H1 (cell line): ENCODE measurements at regions not wholly inside any gene's neighbourhood (a gene's known extent, or its start where the extent isn't known, plus 50 kb on each side); places are given as distances from the start of the nearest gene placed in this dataset.

Experiments used
- CTCF ChIA-PET: fragments of 300-600 bp; sonication (Branson Sonifier 250); formaldehyde crosslinking; loops from one replicate; lab custom pipeline; 2021; ENCODE audit not compliant: partially characterized antibody; lab: Charles Lee
- POLR2A ChIA-PET: fragments of 300-600 bp; sonication (Branson Sonifier 250); formaldehyde crosslinking; loops from one replicate; lab custom pipeline; 2021; ENCODE audit warnings: inconsistent platforms; ENCODE audit not compliant: partially characterized antibody; lab: Charles Lee
- DNase-seq, 2 experiments: peaks; one replicate each; pipeline versions ENCODE4 v3.0.0 to v3.0.0-alpha.2; 2010 to 2022; ENCODE audit warnings: low spot score in 2 of 2, low read depth in 1 of 2, mixed read lengths in 1 of 2
- FAIRE-seq: peaks from 2 replicates; lab custom pipeline; 2011; peaks lifted over from hg19 to GRCh38; lab: Jason Lieb, UNC
- H2AFZ ChIP-seq: 2 replicates; pipeline ENCODE4 v1.8.1; 2012; ENCODE audit warnings: low read length, inconsistent platforms
- H2AK5ac ChIP-seq: 2 replicates; pipeline ENCODE4 v1.6.1; 2013; ENCODE audit warnings: low read depth, low read length
- H2BK120ac ChIP-seq: replicated peaks from 2 replicates; pipeline ENCODE3; 2013; ENCODE audit warnings: low read depth, low read length, inconsistent platforms
- H2BK12ac ChIP-seq: 2 replicates; pipeline ENCODE4 v1.6.1; 2013; ENCODE audit warnings: low read depth, low read length
- H2BK15ac ChIP-seq: 2 replicates; pipeline ENCODE4 v1.6.1; 2013; ENCODE audit warnings: low read length
- H2BK20ac ChIP-seq: 2 replicates; pipeline ENCODE4 v1.6.1; 2013; ENCODE audit warnings: low read length
- H2BK5ac ChIP-seq: 2 replicates; pipeline ENCODE4 v1.6.1; 2013; ENCODE audit warnings: low read depth, low read length
- H3K14ac ChIP-seq: 2 replicates; pipeline ENCODE4 v1.6.1; 2013; ENCODE audit warnings: inconsistent platforms; ENCODE audit not compliant: insufficient read length
- H3K18ac ChIP-seq: 2 replicates; pipeline ENCODE4 v1.6.1; 2013; ENCODE audit warnings: low read length; ENCODE audit errors: extremely low read depth
- H3K23ac ChIP-seq: 2 replicates; pipeline ENCODE4 v1.6.1; 2013; ENCODE audit warnings: inconsistent platforms; ENCODE audit not compliant: insufficient read length
- H3K23me2 ChIP-seq: 2 replicates; pipeline ENCODE4 v1.6.1; 2013; ENCODE audit warnings: low read depth, low read length
- H3K27ac ChIP-seq: 2 replicates; pipeline ENCODE4 v1.6.1; 2011; ENCODE audit warnings: low read depth, low read length, inconsistent platforms
- H3K27me3 ChIP-seq, 4 experiments: replicated peaks in 1 of 4; 1 replicate in 1 of 4; 2 replicates in 3 of 4; pipeline versions ENCODE4 v1.6.1 to v1.8.1; 2011 to 2013; ENCODE audit warnings: low read length in 3 of 4, mild to moderate bottlenecking in 3 of 4, inconsistent platforms in 2 of 4, mixed read lengths in 2 of 4, moderate library complexity in 1 of 4; ENCODE audit not compliant: control insufficient read depth in 3 of 4, insufficient read depth in 3 of 4; ENCODE audit errors: extremely low read depth in 1 of 4
- H3K36me3 ChIP-seq, 4 experiments: 2 replicates each; pipeline versions ENCODE4 v1.6.1 to v1.8.1; 2011 to 2013; ENCODE audit warnings: mild to moderate bottlenecking in 4 of 4, low read length in 3 of 4, moderate library complexity in 2 of 4, control low read depth in 1 of 4, inconsistent platforms in 1 of 4; ENCODE audit not compliant: insufficient read depth in 4 of 4, control insufficient read depth in 2 of 4
- H3K4ac ChIP-seq: replicated peaks from 2 replicates; pipeline ENCODE3; 2013; ENCODE audit warnings: low read length, low read depth, mixed read lengths, inconsistent platforms; ENCODE audit not compliant: insufficient read length
- H3K4me1 ChIP-seq, 4 experiments: replicated peaks in 1 of 4; 1 replicate in 1 of 4; 2 replicates in 3 of 4; pipeline versions ENCODE4 v1.6.1 to v1.8.1; 2011 to 2013; ENCODE audit warnings: low read length in 3 of 4, inconsistent platforms in 2 of 4, mixed read lengths in 1 of 4; ENCODE audit not compliant: insufficient read depth in 4 of 4, control insufficient read depth in 3 of 4
- H3K4me2 ChIP-seq, 2 experiments: 2 replicates each; pipeline versions ENCODE4 v1.6.1 to v1.8.1; 2011 to 2013; ENCODE audit warnings: low read depth in 2 of 2, low read length in 2 of 2, control low read depth in 1 of 2, inconsistent platforms in 1 of 2, mild to moderate bottlenecking in 1 of 2; ENCODE audit not compliant: insufficient read depth in 1 of 2
- H3K4me3 ChIP-seq, 4 experiments: fragments of 200-600, 300-600 bp in 1 of 4; sonication (generic), shearing (Covaris generic), sonication (Bioruptor Twin) in 1 of 4; 2 replicates each; pipeline versions ENCODE4 v1.5.1 to v1.8.1; 2011 to 2016; ENCODE audit warnings: low read length in 4 of 4, low read depth in 3 of 4, control low read depth in 2 of 4, inconsistent platforms in 2 of 4, mild to moderate bottlenecking in 2 of 4, mixed read lengths in 1 of 4, moderate library complexity in 1 of 4; ENCODE audit not compliant: insufficient read depth in 2 of 4; ENCODE audit errors: extremely low read depth in 1 of 4
- H3K56ac ChIP-seq: replicated peaks from 2 replicates; pipeline ENCODE3; 2013; ENCODE audit warnings: low read depth, mild to moderate bottlenecking, mixed read lengths, low read length, inconsistent platforms; ENCODE audit not compliant: insufficient read length
- H3K79me1 ChIP-seq: 2 replicates; pipeline ENCODE4 v1.6.1; 2013; ENCODE audit warnings: low read depth, low read length, control low read depth
- H3K79me2 ChIP-seq, 2 experiments: 2 replicates each; pipeline versions ENCODE4 v1.6.1 to v1.8.1; 2012 to 2013; ENCODE audit warnings: low read length in 2 of 2, mild to moderate bottlenecking in 2 of 2, inconsistent platforms in 1 of 2; ENCODE audit not compliant: insufficient read depth in 2 of 2, control insufficient read depth in 1 of 2
- H3K9ac ChIP-seq, 4 experiments: replicated peaks in 1 of 4; 1 replicate in 1 of 4; 2 replicates in 3 of 4; pipeline versions ENCODE4 v1.6.1 to v1.8.1; 2011 to 2013; ENCODE audit warnings: low read depth in 3 of 4, low read length in 3 of 4, control low read depth in 2 of 4, mild to moderate bottlenecking in 2 of 4, moderate library complexity in 2 of 4, inconsistent platforms in 1 of 4; ENCODE audit errors: extremely low read depth in 1 of 4
- H3K9me3 ChIP-seq, 2 experiments: 2 replicates each; pipeline versions ENCODE4 v1.6.1 to v1.8.1; 2012 to 2013; ENCODE audit warnings: mild to moderate bottlenecking in 2 of 2, moderate library complexity in 2 of 2, control low read depth in 1 of 2, inconsistent platforms in 1 of 2, low read depth in 1 of 2, low read length in 1 of 2, mixed read lengths in 1 of 2; ENCODE audit not compliant: insufficient read depth in 2 of 2
- H4K20me1 ChIP-seq, 2 experiments: replicated peaks in 1 of 2; 2 replicates each; pipeline versions ENCODE3 to v1.8.1; 2011 to 2013; ENCODE audit warnings: inconsistent platforms in 2 of 2, low read length in 2 of 2, mild to moderate bottlenecking in 1 of 2; ENCODE audit not compliant: insufficient read depth in 2 of 2, control insufficient read depth in 1 of 2
- H4K5ac ChIP-seq: 2 replicates; pipeline ENCODE4 v1.6.1; 2013; ENCODE audit warnings: low read length, low read depth, mixed read lengths, inconsistent platforms; ENCODE audit not compliant: insufficient read length
- H4K8ac ChIP-seq: 2 replicates; pipeline ENCODE4 v1.8.0; 2013; ENCODE audit warnings: mild to moderate bottlenecking, moderate library complexity, low read length, inconsistent platforms; ENCODE audit not compliant: insufficient read depth; ENCODE audit errors: extremely low read depth
- H4K91ac ChIP-seq: replicated peaks from 2 replicates; pipeline ENCODE3; 2013; ENCODE audit warnings: low read length, mixed read lengths, inconsistent platforms; ENCODE audit not compliant: insufficient read length
- ASH2L ChIP-seq: fragments of 200-600, 300-600 bp; sonication (generic); IDR thresholded peaks from one replicate; pipeline ENCODE4 v1.7.1; 2017; ENCODE audit warnings: low read length
- WGBS, 2 experiments: shearing (Covaris generic) in 1 of 2; methylation state at CpG; one replicate each; pipeline versions ENCODE4 v1.1.6 to v1.1.7; 2013 to 2015; ENCODE audit warnings: low lambda C conversion rate in 2 of 2, mixed read lengths in 2 of 2, inconsistent platforms in 1 of 2, low coverage in 1 of 2, missing lambda C conversion rate in 1 of 2; ENCODE audit not compliant: insufficient replicate concordance in 2 of 2, insufficient coverage in 1 of 2, insufficient read length in 1 of 2; ENCODE audit errors: extremely low coverage in 1 of 2, missing lambda C conversion rate in 1 of 2; 5-methylcytosine and 5-hydroxymethylcytosine counted together

DNA sequence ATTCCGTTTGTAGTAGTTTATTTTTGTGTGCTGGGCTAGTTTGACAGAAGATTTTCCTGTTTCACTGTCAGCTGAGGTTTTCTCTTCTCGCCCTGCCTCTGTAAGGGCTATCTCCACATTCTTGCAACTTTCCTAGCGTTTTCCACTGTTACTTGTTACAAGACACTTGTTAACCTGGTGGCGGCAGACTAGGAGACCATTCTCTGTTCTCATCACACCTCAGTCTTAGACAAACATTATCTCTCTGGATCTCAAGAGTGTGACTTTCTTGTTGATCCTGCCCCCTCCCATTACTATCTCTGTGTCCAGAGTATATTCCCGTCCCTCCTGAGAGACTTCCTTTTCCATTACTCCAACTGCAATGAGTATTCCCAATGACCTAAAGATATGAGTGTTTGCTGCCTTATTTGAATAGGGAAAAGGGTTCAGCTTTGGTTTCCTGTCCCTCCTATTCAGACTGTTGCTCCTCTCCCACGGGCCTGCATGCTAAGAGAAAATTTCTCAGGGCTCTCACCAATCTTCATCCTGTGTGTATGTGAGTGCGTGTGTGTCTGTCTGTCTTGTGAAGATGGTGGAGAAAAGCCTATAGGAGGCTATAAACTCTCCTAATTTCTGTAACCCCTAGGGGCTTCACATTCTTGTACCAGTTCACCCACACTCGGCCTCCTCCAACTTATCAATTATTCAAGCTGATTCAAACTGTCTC, 722.4 kb upstream of the POT1 start:
- H3K27ac ChIP-seq = no peak overlapping the region
- H2BK12ac ChIP-seq = no peak overlapping the region
- no peaks in the 10 kb centered on the region for H3K9me3 ChIP-seq
- no peak overlapping the region for H3K23ac ChIP-seq
- FAIRE-seq (no peak), DNase-seq (no peak)
- H3K14ac ChIP-seq = no peak overlapping the region
- no peaks in the 10 kb centered on the region for H3K23me2 ChIP-seq
- H4K91ac ChIP-seq = no peak overlapping the region
- 86% methylated on average over 8 of the region's 8 CpGs; no CpG with 5 or more reads in 1 of the 2 experiments for WGBS, 2 experiments
- no peaks in the 10 kb centered on the region for H3K79me1 ChIP-seq
- no peak overlapping the region for H2BK5ac ChIP-seq
- no peaks in the 10 kb centered on the region for H4K20me1 ChIP-seq
- no peak overlapping the region for H3K56ac ChIP-seq
- no peak overlapping the region for H3K4ac ChIP-seq
- no peak overlapping the region for H3K18ac ChIP-seq
- no peak overlapping the region for H4K8ac ChIP-seq
- TF ChIP-seq ASH2L = no peak
- no peak overlapping the region for H2BK15ac ChIP-seq
- no peaks in the 10 kb centered on the region for H3K27me3 ChIP-seq
- no peak overlapping the region for H3K4me2 ChIP-seq
- H2BK20ac ChIP-seq = no peak overlapping the region
- H2AFZ ChIP-seq = peak overlapping the region; percentile 81
- no peaks in the 10 kb centered on the region for H3K36me3 ChIP-seq
- no peak overlapping the region for H3K9ac ChIP-seq
- no peaks in the 10 kb centered on the region for H3K79me2 ChIP-seq
- no peak overlapping the region for H2AK5ac ChIP-seq
- H3K4me1 ChIP-seq = peaks cover 0 to 4% (median 0%) of the 10 kb centered on the region in 4 experiments; a peak in 1 of 7 replicates
- ChIA-PET CTCF (interaction anchor here (0.6 to 0.8 kb wide), 2 partner anchors 13 to 23 kb away, joined by 3 to 4 read pairs; no protein-coding TSS in a partner anchor), POLR2A (no interaction called here)
- H3K4me3 ChIP-seq = no peak overlapping the region
- H2BK120ac ChIP-seq = no peak overlapping the region
- no peak overlapping the region for H4K5ac ChIP-seq
